Astrocyte of the spinal cord (primary cell): ENCODE measurements at regions not wholly inside any gene's neighbourhood (a gene's known extent, or its start where the extent isn't known, plus 50 kb on each side); places are given as distances from the start of the nearest gene placed in this dataset.

Source experiments
- DNase-seq: peaks from one replicate; pipeline ENCODE4 v3.0.0; 2011; ENCODE audit warnings: low read depth, low spot score
- H3K4me3 ChIP-seq: 2 replicates; pipeline ENCODE4 v1.5.1; 2011; ENCODE audit warnings: low read depth, mild to moderate bottlenecking, low read length, moderate library complexity
- CTCF ChIP-seq: IDR thresholded peaks from 2 replicates; pipeline ENCODE4 v1.5.1; 2012; ENCODE audit warnings: low read depth, mild to moderate bottlenecking, low read length, inconsistent platforms
- in situ Hi-C: cut with HindIII; loops from 2 replicates; pipeline ENCODE4 v1.10.0; 2017; ENCODE audit warnings: low sequenced_read_pairs

- TF ChIP-seq CTCF: no peak
- H3K4me3 ChIP-seq: no peak overlapping the region
- in situ Hi-C loops: no loop called here
Measured at GRCh38 chr11:59284773-59285129, 72.0 kb upstream of the MPEG1 start.

GRCh38 chr11:59283825-59284772 is 71.4 kb upstream of the MPEG1 start:
- peak; percentile 78 for TF ChIP-seq CTCF
- DNase-seq: peak; percentile 32
- in situ Hi-C loops: no loop called here
- no peak overlapping the region for H3K4me3 ChIP-seq

More at GRCh38 chr11:59284773-59285129, 72.0 kb upstream of the MPEG1 start:
- DNase-seq: no peak

GRCh38 chr11:59283311-59283710 is 70.6 kb upstream of the MPEG1 start:
- H3K4me3 ChIP-seq: no peak overlapping the region
- TF ChIP-seq CTCF: no peak
- no peak for DNase-seq
- in situ Hi-C loops: no loop called here

GRCh38 chr11:59281177-59281576 is 68.5 kb upstream of the MPEG1 start:
- DNase-seq: no peak
- in situ Hi-C loops: no loop called here
- no peak overlapping the region for H3K4me3 ChIP-seq
- no peak for TF ChIP-seq CTCF

DNA sequence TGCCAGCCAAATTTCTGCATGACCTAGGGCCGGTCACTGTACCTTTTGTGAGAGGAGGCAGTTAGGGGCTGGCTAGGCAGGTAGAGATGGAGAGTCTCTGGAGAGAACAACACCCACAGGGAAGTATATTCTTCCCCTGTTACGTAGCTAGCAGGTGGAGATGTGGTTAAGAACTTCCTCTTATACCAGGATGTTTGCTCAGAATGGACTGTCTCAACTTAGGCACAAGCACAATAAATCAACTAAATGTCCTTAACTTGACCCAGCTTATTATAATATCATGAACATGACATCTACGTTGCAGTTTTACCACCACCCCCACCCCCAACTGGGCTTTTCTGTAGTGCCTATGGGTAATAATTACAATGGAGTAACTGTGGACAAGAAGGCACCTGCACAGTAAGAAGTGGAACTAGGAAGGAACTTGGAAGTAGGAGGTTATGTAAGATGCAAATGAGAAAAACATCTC is 60.7 kb upstream of the MPEG1 start:
- in situ Hi-C loops: no loop called here
- no peak overlapping the region for H3K4me3 ChIP-seq

DNA sequence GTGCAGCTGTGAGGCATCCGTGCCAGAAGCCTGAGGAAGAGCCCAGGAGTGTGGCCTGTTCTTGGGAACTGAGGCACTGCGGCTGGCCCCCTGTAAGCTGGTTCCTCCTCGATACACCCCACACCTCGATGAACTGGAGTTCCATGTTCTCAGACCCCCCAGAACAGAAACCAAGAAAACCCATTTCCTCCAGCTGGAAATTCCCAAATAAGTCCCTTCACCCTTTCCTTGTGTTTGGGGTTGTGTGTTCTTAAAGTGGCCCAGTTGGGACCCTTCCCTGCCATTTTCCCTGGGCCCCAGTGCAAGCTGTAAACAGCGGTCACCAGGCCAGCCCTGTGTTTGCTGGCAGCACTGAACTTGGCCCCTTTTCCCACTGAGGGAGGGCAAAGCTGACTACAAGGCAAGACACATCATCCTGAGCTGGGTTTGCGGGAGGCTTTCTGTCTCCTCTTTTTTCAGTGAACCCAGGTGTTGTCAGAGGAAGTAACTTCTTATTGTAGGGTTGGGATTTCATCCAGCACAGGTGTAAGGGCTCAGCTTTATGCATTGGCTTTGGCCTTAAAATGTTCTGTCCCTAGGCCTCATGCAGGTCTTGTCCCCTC is 60.1 kb upstream of the MPEG1 start:
- TF ChIP-seq CTCF: no peak
- in situ Hi-C loops: no loop called here
- no peak for DNase-seq
- H3K4me3 ChIP-seq: no peak overlapping the region

More for the DNA sequence above, 60.7 kb upstream of the MPEG1 start:
- DNase-seq: no peak
- TF ChIP-seq CTCF: no peak
